ENCODE measurements at regions not wholly inside any gene's neighbourhood (a gene's known extent, or its start where the extent isn't known, plus 50 kb on each side); places are given as distances from the start of the nearest gene placed in this dataset.

GRCh38 chr18:41482501-41482900 lies 472.5 kb upstream of the PIK3C3 start:
- TF ChIP-seq CTCF (IDR thresholded peaks at IDR 0.05) (no peak), EP300 (IDR thresholded peaks at IDR 0.05) (no peak), POLR2A (IDR thresholded peaks at IDR 0.05) (no peak)

Measured in ovary (tissue), 3 donors.